CD4-positive, alpha-beta T cell treated with Interleukin-6 for 4 hours (primary cell): ENCODE measurements at regions not wholly inside any gene's neighbourhood (a gene's known extent, or its start where the extent isn't known, plus 50 kb on each side); places are given as distances from the start of the nearest gene placed in this dataset.
A peak's percentile ranks its signal among the peaks of the same experiment; 100 is the strongest.

Source experiments
- DNase-seq: peaks from one replicate; pipeline ENCODE4 v3.0.0-alpha.2; 2020; ENCODE audit warnings: mixed read lengths

- DNase-seq, result no peak
Measured at GRCh38 chr12:67427336-67427735, 158.2 kb downstream of the CAND1 start.

- no peak for DNase-seq
Measured at GRCh38 chr12:67428431-67428830, 159.3 kb downstream of the CAND1 start.

GRCh38 chr12:67430708-67431335 is 161.7 kb downstream of the CAND1 start:
- DNase-seq, result no peak

- DNase-seq, result no peak
Measured at GRCh38 chr12:67431411-67432020, 162.4 kb downstream of the CAND1 start.

- no peak for DNase-seq
Measured at GRCh38 chr12:67433385-67434175, 164.4 kb downstream of the CAND1 start.

- DNase-seq, result no peak
Measured at GRCh38 chr12:67434671-67435370, 165.7 kb downstream of the CAND1 start.

- no peak for DNase-seq
Measured at GRCh38 chr12:67436230-67436629, 167.1 kb downstream of the CAND1 start.

- no peak for DNase-seq
Measured at GRCh38 chr12:67437011-67437410, 167.9 kb downstream of the CAND1 start.

- DNase-seq, result no peak
Measured at GRCh38 chr12:67439611-67440010, 170.5 kb downstream of the CAND1 start.

- DNase-seq, result peak; percentile 84
Measured at GRCh38 chr12:67441736-67442346, 172.7 kb downstream of the CAND1 start.

GRCh38 chr12:67442347-67442841 is 173.2 kb downstream of the CAND1 start:
- DNase-seq, result no peak

GRCh38 chr12:67442896-67443295 is 173.7 kb downstream of the CAND1 start:
- no peak for DNase-seq

- no peak for DNase-seq
Measured at GRCh38 chr12:67444542-67444941, 175.4 kb downstream of the CAND1 start.

- DNase-seq, result no peak
Measured at GRCh38 chr12:67446716-67447115, 177.6 kb downstream of the CAND1 start.

GRCh38 chr12:67447180-67447579 is 178.0 kb downstream of the CAND1 start:
- no peak for DNase-seq

- DNase-seq, result no peak
Measured at GRCh38 chr12:67449591-67450052, 180.5 kb downstream of the CAND1 start.

- DNase-seq, result no peak
Measured at GRCh38 chr12:67450441-67450840, 181.3 kb downstream of the CAND1 start.

- DNase-seq, result no peak
Measured at GRCh38 chr12:67451206-67451605, 182.0 kb downstream of the CAND1 start.

GRCh38 chr12:67452119-67452805 is 183.1 kb downstream of the CAND1 start:
- DNase-seq, result no peak

GRCh38 chr12:67453191-67453590 is 184.0 kb downstream of the CAND1 start:
- DNase-seq, result no peak

GRCh38 chr12:67455236-67455635 is 186.1 kb downstream of the CAND1 start:
- no peak for DNase-seq

GRCh38 chr12:67456431-67456901 is 187.3 kb downstream of the CAND1 start:
- no peak for DNase-seq
